AG20443 (cell line): ENCODE measurements at regions not wholly inside any gene's neighbourhood (a gene's known extent, or its start where the extent isn't known, plus 50 kb on each side); places are given as distances from the start of the nearest gene placed in this dataset.

Experiments used
- DNase-seq: peaks from one replicate; pipeline ENCODE4 v3.0.0; 2012; ENCODE audit warnings: low spot score, mixed read lengths

DNA sequence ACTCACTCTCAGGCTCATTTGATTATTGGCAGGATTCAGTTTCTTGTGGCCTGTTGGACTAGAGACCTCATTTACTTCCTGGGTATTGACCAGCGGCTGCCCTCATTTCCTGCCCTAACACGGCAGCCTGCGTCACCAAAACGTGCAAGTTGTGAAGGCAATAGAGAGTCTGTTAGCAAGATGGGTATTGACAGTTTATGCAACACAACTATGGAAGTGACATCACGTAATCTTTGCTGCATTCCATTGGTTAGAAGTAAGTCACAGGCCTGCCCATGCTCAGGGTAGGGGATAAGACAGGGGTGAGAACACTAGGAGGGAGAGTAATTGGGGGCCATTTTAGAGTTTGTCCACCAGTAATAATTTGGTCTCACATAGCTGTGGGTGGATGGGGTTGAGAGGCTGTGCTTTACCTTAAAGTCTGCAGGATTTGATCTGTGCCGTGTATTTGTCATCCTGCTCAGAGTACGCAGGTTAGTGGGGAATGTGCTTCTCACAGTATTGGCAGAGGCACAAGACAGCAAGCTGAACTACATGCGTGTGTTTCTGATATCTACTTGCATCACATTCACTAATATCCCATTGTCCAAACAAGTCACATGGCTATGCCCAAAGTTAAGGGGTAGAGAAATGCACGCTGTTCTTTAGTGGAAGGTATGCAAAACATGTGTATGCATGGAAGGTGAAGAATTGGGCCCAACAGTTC, 83.3 kb downstream of the EDEM1 start:
- DNase-seq, result no peak

- DNase-seq, result no peak
Measured at GRCh38 chr3:5271372-5271683, 83.8 kb downstream of the EDEM1 start.

DNA sequence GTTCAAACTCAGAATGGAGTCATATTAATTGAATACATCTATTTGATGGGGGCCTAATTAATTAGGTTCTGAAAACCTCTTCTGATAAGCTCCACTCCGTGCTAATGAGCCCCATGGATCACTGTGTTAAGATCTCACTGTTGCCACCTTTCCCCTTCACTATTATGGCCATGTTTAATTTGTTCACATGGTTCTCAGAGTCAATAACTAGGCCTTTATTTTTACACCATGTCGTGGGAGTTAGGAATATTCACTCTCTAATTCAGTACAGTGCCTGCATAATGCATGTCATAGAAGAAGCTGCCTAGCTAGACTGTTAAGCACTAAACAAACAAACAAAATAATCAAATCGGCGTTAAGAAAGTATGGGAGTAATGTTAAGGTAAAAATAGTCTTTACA, 84.9 kb downstream of the EDEM1 start:
- no peak for DNase-seq

DNA sequence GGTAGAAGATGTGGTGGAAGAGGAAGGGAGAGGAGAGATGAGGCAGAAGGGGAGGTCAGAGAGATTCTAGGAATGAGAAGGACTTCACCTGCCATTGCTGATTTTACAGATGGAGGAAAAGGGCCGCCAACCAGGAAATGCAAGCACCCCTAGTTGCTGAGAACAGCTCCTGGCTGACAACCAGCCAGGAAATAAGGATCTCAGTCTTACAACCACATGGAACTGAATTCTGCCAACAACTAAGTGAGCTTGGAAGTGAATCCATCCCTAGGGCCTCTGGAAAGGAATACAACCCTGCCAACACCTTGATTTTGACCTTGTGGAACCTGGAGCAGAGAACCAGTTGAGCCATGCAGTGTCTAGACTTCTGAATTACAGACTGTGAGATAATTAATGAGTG, 86.6 kb downstream of the EDEM1 start:
- no peak for DNase-seq

GRCh38 chr3:5275529-5275928, 88.0 kb downstream of the EDEM1 start:
- peak; percentile 76 for DNase-seq

GRCh38 chr3:5276934-5277333, 89.4 kb downstream of the EDEM1 start:
- DNase-seq, result no peak

- DNase-seq, result no peak
Measured at GRCh38 chr3:5277612-5278236, 90.2 kb downstream of the EDEM1 start.

DNA sequence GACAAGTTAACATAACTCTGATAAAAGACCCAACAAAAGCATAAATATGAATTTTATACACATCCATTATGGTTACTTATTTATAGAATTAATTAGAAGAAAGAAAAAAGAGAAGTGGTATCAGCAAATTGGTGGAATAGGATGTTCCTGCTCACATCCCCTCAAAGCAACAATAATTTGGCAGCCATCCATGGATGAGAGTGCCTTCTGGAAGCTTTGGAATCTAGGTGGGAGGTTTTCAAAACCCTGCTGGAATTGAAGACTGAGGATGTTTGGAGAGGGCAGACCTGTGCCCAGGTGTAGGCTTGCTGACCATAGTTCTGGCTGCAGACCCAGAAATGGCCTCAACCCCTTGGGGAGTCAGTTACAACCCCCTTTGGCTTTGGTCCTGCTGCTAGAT, 91.2 kb downstream of the EDEM1 start:
- DNase-seq, result no peak

DNA sequence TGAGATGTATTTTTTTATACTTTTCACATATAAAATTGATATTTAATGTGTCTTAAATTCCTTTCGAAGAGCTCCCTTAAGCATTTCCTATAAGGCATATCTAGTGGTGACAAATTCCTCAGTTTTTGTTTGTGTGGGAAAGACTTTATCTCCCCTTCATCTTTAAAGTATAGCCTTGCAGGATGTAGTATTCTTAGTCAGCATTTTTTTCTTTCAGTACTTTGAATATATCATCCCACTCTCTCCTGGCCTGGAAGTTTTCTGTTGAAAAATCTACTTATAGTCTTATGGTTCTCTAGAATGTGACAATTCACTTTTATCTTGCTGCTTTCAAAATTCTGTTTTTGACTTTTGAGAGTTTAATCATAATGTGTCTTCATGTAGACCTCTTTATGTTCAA, 95.2 kb downstream of the EDEM1 start:
- no peak for DNase-seq

DNA sequence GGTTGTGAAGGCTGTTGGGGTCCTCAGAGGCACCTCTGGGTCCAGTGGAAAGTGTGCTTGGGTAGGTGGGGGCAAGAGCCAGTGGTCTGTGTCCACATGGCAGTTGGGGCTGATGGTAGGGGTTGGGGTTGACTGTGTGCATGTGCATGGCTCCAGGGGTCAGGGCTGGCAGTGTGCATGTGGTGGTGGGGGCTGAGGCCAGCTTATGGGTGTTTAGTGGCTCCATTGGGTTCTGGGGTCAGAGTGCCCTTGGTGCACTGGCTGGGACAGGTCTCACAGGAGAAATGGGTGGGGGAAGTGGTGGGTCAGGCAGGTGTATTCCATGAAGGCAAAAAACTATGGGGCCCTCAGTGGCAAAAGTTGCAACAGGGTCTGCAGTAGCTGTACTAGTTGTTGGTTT, 97.9 kb downstream of the EDEM1 start:
- DNase-seq, result no peak

DNA sequence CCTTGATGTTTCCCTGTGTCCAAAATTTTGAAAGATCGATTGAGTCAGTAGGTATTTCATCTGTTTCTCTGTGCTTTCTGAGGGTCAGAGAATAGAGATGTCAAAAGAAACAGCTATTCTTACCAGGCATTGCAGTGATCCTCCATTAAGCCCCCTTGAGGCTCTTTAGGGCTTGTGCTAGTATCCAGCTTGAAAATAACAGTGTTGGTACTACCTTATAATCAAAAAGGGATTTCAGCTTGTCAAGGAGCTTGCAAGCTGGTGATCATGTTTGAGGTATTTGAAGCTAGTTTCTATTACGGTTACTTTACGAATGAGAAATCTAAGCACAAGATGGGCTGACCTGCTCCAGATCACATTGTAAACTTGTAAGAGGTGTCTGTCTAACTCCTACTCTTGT, 103.4 kb downstream of the EDEM1 start:
- no peak for DNase-seq

- no peak for DNase-seq
Measured at GRCh38 chr3:5292512-5292911, 105.0 kb downstream of the EDEM1 start.

- no peak for DNase-seq
Measured at GRCh38 chr3:5293207-5293606, 105.7 kb downstream of the EDEM1 start.

- DNase-seq, result peak; percentile 82
Measured at GRCh38 chr3:5294356-5294755, 106.8 kb downstream of the EDEM1 start.

- no peak for DNase-seq
Measured at GRCh38 chr3:5295191-5295690, 107.7 kb downstream of the EDEM1 start.

- DNase-seq, result no peak
Measured at GRCh38 chr3:5296362-5296761, 108.9 kb downstream of the EDEM1 start.

DNA sequence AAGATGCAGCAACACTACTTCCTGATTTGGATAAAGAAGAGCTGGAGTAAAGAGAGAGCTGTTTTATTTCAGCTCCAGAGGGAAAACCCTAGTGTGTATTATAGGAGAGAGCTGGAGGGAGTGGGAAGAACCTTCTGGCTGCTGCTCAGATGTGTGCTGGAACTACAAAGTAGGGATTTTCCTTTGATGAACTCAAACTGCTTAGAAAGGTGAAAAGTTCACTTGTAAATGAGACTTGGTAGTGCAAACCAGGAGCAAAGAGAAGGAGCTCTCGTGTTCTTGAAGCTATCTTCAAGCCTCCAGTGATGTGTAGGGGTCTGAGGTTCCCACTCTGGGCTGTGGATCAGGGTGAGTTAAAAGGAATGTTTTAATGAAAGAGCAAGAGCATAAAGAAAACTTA, 110.4 kb downstream of the EDEM1 start:
- DNase-seq, result no peak

DNA sequence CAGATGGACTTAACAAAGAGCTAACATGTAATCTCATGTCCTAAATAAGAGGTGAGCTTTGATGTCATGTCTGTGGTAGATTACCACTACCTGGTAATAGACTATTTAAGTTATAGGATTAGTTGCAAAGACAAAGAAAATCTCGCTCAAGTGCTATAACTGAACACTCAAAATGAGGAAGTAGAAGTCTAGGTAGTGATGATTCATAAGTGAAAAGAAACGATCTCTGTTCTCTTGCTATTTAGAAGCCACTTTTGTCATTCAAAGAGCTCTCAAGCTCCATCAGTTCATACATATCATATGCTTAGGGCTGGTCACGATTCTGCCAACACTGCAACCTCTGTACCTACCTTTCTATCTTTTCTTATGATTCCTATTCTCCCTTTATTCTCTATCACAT, 110.9 kb downstream of the EDEM1 start:
- DNase-seq, result no peak

- no peak for DNase-seq
Measured at GRCh38 chr3:5299161-5299560, 111.7 kb downstream of the EDEM1 start.

- no peak for DNase-seq
Measured at GRCh38 chr3:5300638-5301037, 113.1 kb downstream of the EDEM1 start.

DNA sequence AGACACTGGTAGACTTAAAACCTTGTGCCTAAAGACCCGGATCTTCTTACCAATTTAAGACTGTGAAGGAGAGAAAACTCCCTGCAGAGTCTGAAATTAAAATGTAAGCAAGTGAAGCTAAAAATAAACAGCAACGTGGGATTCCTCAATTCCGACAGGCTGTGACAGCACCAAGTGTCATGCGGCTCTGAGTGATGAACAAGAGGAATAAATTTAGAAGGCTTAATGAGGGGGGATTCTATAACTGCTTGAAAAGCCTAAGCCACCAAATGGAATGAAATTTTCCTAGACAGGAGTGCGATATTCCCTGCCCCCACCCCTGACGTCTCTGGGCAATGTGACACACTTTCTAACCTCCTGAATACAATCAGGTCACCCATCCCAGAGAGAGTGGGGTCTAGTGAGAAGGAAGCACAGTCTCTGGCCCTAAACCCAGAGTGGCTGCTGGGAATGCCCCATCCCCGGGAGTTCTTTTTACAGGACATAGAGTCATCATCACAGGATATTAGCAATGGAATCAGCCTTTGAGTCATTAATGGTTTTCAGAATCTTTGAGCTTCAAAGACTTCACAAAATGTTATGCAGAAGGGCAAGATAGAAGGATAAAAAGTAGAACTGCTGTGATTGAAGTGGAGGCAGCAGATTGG, 114.3 kb downstream of the EDEM1 start:
- peak; percentile 35 for DNase-seq

DNA sequence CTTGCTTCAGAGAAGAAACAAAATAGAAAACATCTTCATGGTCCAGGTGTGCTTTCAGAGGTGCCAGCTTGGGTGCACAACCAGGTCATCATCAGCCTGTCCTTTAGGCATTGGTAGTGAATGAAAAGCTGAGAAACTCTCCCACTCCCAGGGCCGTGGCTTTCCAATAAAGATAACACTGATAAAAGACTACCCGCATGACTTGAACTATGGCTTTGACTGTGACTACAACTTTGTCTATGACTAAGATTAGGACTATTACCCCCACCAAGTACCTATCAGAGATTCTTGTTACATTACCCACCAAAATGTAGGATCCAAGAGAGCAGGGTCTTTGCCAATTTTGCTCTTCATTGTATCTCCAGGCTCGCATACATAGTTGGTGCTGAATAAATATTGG, 115.2 kb downstream of the EDEM1 start:
- DNase-seq, result no peak

GRCh38 chr3:5304188-5304587, 116.7 kb downstream of the EDEM1 start:
- DNase-seq, result no peak
